Cerebellar cortex (tissue), 1 donor: ENCODE measurements at regions not wholly inside any gene's neighbourhood (a gene's known extent, or its start where the extent isn't known, plus 50 kb on each side); places are given as distances from the start of the nearest gene placed in this dataset.
"Not testable (repeated sequence)": the region's sequence is repeated elsewhere in the genome, so short reads cannot be mapped to it uniquely, and the experiment has no call there.

Experiments used
- DNase-seq: peaks from one replicate; pipeline ENCODE4 v3.0.0-alpha.2; 2015; ENCODE audit warnings: low spot score

DNA sequence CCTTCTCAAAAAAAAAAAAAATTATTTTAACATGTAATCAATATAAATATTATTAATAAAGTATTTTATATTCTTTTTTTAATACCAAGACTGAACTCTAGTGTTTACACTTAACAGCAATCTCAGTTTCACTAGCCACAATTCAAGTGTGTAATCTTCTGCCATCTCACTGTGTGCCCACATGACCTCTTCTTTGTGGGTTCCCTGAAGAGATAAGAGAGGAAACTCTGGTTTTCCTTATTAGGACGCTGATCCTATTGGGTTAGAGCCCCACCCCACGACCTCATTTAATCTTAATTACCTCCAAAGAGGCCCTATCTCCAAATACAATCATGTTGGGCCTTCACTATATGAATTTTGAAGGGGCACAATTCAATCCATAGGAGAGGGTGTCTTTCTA is 177.6 kb downstream of the STK31 start:
- no peak for DNase-seq

DNA sequence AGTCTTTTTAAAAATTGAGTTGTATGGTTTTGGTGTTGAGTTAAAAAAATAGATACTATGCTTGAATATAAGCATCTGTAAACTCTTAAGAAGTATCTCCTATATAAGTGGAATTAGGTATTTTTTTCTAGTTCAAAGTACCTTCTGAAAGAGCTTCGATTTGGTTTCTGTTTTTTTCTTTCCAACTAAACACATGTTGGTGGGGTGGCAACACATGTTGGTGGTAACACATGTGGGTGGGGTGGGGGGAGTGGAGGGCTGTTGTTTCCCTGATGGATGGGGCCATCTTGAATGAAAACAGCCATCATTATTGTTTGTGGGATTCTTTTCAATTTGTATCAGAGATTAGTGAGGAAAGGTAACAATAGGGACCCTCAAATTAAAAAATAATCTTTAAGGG is 178.9 kb downstream of the STK31 start:
- no peak for DNase-seq

DNA sequence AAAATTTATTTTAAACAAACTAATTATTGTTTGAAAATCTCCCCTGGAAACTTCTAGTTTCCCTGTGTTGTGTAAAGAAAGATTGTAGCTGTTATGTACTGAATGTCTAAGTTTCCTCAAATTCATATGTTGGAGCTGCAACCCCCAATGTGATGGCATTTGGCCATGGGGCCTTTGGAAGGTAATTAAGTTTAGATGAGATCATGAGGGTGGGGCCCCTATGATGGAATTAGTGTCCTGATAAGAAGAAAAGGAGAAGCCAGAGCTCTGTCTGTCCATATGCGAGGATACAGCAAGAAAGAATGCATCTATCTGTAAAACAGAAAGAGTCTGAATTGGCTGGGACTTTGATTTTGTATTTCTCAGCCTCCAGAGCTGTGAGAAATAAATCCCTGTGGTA is 179.5 kb downstream of the STK31 start:
- DNase-seq = no peak

DNA sequence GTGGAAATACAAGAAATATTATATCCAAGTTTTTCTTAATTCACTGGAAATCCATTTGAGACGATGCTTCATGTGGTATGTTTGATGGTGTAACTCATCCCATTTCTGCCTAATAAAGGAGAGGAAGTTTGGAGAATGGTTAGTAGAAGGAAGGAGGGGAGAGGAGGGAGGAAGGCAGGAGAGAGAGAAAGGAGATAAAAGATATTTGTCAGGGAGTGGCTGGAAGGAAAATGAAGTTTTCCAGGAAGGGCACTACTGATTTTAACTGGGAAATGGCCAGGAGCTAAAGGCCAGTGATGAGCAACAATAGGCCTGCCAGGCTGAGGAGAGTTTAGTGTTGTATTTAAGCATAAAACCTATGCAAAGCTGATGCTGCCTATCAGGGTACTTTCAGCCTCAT is 182.0 kb downstream of the STK31 start:
- no peak for DNase-seq

DNA sequence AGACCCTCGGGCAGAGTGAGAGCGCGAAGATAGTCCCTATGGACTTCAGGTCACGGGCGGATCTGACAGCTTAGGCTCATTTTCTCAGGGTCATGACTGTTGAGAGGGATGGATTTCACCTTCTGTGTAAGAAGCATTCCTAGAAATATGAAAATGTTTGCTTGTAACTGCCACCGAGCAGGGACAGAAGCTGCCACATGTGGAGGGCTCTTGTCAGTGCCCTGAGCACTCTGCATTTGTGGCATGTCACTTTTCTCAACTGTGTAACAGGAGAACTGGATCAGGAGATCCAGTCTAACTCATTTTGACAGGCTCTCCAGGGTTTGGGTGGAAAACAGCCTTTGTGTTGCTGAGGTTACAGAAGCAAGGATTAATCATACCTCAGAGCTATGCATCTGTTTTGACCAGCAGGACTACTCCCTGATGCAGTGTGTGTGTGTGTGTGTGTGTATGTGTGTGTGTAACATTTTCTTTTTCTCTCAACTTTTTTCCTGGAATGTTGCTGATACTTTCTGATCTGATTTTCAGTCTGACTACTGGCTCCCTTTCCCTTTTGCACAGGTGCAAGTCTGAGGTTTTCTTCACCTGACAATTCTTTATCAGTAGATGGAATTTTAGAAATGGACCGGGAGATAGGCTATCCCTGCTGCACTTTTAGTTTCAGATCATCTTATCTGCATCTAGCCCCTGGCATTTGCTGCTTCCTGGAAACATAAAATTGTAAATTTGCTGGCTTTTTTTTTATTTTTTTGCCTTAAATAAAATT is 183.3 kb downstream of the STK31 start:
- no peak for DNase-seq

GRCh38 chr7:23893942-23894891 is 184.2 kb downstream of the STK31 start:
- DNase-seq = no peak

GRCh38 chr7:23894892-23895569 is 185.0 kb downstream of the STK31 start:
- DNase-seq = no peak

DNA sequence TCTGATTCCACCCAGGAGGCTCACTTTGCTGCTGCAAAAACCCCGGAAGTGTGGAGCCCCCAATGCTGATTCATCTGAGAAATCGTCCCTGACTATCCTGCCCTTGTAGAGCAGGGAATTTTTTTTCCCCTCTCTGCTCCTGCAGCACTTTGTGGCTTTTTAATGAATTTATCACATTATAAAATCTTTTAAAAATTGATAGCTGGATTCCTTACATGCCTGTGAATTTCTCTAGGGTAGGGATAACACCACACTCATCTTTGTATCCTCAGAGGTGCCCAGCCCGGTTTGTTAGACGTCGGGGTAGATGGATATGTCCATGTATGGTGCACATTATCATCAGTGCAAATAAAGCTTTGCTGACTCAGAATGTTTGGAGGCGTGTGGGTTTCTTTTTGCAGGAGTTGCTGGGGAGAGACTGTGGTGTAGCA is 185.7 kb downstream of the STK31 start:
- DNase-seq = no peak

GRCh38 chr7:23898619-23899018 is 188.6 kb downstream of the STK31 start:
- no peak for DNase-seq

- not testable (repeated sequence) for DNase-seq
Measured at GRCh38 chr7:23904901-23905300, 194.9 kb downstream of the STK31 start.

DNA sequence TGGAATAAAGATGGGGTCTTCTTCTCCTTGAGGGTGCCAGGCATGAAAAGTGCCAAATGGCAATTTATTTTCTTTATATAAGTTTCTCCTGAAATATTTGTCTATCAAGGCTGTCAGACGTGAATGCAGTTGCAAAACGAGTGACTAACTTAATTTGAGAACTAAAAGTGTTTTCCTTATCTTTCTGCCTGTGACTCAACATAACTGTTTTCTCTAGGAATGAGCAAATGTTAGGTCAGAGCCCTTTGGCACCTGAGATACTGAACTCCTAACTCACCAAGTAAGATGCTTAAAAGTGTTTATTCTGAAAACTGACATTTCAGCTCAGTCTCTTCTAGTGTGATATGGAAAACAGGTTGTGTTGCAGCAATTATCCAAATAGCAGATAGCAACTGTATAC is 197.0 kb downstream of the STK31 start:
- no peak for DNase-seq

GRCh38 chr7:23909426-23909825 is 199.4 kb downstream of the STK31 start:
- no peak for DNase-seq

DNA sequence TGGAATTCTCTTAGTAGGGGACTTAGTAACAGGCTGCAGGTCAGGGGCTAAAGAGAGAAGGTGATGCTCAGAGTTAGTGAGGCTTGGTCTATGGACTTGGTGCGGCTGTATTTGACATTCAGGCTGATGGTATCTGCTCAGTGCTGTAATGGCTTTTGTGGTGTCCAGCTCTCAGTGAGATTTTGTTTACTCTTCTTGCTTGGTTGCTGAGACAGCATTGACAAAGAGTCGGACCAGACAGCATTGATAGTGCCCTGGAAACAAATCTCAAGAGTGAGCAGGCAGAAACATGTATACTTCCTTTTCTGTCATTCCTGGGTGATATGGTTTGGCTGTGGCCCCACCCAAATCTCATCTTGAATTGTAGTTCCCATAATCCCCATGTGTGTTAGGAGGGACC is 202.0 kb downstream of the STK31 start:
- no peak for DNase-seq

DNA sequence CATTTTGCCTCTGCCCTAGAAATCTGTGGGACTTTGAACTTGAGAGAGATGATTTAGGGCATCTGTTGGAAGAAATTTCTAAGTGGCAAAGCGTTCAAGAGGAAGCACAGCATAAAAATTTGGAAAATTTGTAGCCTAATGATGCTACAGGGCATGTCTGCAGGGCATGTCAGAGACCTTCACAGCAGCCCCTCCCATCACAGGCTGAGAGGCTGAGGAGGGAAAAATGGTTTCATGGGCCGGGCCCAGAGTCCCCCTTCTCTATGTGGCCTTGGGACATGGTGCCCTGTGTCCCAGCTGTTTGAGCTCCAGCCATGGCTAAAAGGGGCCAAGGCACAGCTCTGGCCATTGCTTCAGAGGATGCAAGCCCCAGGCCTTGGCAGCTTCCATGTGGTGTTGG is 203.0 kb downstream of the STK31 start:
- DNase-seq = no peak

- DNase-seq = no peak
Measured at GRCh38 chr7:23915236-23915635, 205.2 kb downstream of the STK31 start.

DNA sequence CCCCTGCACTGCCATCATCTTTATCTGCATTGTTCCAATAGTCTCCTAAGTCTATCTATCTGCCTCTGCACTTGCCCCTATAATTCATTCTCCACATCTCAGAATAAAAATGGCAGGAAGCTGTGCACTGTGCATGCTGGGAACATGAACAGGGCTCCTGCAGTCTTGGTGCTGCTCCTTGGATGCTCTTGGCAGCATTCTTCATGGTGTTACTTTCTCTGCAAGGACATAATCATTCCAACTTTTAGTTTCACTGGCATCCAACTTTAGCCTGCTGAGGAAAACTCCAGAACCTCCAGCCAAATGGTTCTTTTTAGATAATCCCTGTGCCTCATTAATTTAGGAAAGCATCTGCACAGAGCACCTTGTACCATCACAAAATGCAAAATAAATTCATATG is 208.3 kb downstream of the STK31 start:
- DNase-seq = no peak

GRCh38 chr7:23918856-23919255 is 208.8 kb downstream of the STK31 start:
- no peak for DNase-seq

- no peak for DNase-seq
Measured at GRCh38 chr7:23925088-23925487, 215.1 kb downstream of the STK31 start.

GRCh38 chr7:23927709-23928417 is 217.8 kb downstream of the STK31 start:
- no peak for DNase-seq

GRCh38 chr7:23928418-23928775 is 218.4 kb downstream of the STK31 start:
- no peak for DNase-seq

- DNase-seq = no peak
Measured at GRCh38 chr7:23930312-23930711, 220.3 kb downstream of the STK31 start.

- no peak for DNase-seq
Measured at GRCh38 chr7:23931633-23932032, 221.6 kb downstream of the STK31 start.
